ENCODE measurements at regions not wholly inside any gene's neighbourhood (a gene's known extent, or its start where the extent isn't known, plus 50 kb on each side); places are given as distances from the start of the nearest gene placed in this dataset.

DNA sequence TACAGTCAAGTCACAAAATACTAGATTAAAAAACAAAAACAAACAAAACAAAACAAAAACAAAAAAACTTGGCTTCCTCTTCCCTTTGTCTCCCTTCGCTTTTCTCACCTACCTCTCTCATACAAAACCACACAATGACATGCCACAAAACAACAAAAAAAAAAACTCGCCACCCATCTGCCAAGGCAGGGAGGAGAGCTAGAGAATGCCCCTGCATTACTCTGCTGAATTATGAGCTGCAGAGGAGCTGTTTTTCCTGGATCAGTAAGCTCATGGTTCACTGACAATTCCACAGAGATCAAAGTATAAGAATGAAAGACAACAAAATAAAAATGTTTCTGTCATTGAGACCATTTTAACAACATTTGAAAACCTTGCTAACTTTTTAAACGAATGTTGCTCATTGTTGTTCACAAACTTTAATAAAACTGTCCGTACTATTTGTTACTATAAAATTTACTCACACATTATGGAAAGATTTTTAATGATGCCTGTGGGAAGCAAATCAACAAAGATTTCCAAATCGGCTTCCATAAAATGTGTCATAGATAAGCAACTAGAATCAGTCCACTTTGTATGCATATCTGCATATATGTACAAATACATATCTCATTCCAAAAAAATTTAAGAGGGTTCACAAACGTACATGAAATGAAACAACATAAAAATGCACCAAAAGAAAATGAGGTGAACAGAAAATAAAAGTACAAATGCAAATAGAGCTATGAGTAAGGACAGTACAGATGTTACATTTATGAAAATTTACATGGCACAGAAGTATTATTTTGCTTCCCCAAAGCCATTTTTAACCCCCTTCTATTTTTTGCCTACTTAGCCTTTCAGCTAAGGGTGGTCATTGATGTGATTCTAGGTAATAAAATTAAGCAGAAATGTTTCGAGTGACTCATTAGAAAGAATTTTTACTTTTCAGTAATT is 252.4 kb upstream of the FAT4 start:
- TF ChIP-seq EZH2 (IDR thresholded peaks at IDR 0.05), result no peak
- no peak for TF ChIP-seq POLR2AphosphoS5 (IDR thresholded peaks at IDR 0.05; ENCODE audit: borderline replicate concordance, low read depth, low read length)
- no peak for TF ChIP-seq FOXP2 (optimal IDR thresholded peaks at IDR 0.05; ENCODE audit: control extremely low read depth, extremely low read length, insufficient read depth)
